ENCODE measurements at regions not wholly inside any gene's neighbourhood (a gene's known extent, or its start where the extent isn't known, plus 50 kb on each side); places are given as distances from the start of the nearest gene placed in this dataset.

DNA sequence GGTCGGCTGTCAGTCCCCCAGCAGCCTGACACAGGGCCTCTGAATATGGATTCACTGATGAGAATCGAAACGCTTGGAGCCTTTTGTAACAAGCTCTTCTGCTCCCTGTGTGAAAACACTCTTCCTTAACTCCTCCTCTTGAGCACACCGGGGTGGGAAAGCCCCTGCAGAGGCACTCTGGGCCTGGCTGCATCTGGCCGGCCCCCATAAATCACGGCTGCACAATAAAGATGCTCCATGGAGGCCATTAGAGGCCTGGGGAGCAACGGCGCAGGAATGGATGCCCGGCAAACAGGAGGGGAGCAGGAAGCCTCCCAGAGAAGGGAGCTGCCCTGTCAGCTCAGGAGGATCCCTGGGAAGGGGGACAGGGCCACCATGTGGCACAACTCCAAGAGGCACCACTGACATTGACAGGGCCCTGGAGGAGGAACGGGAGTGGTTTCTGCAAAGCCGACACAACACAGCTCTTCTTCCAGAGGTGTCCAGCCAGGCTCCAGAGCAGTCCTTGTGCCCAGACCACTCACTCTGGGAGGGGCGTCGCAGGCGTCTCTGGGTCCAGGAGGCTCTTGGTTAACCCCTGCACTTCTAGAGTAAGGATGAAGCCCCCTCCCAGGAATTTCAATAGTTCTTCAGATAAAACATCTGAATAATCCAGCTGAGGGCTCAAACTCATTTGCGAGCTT is 509.3 kb upstream of the PPP2R3A start:
- peaks cover 0 to 3% of the 10 kb centered on the region in 2 donors for H3K4me1 ChIP-seq
- H3K4me3 ChIP-seq (replicated peaks in 1 of 3) = no peak overlapping the region
- 25 to 29% methylated on average over 15 of the region's 15 CpGs for WGBS, 2 donors
- no peaks in the 10 kb centered on the region for H3K9me3 ChIP-seq
- intact Hi-C loops (cut with DNase I) = no loop called here
- no peaks in the 10 kb centered on the region for H3K36me3 ChIP-seq
- no peaks in the 10 kb centered on the region for H3K27me3 ChIP-seq
- peak in 1 of 2 donors; percentile 3 for DNase-seq
- TF ChIP-seq, protein P1, sequence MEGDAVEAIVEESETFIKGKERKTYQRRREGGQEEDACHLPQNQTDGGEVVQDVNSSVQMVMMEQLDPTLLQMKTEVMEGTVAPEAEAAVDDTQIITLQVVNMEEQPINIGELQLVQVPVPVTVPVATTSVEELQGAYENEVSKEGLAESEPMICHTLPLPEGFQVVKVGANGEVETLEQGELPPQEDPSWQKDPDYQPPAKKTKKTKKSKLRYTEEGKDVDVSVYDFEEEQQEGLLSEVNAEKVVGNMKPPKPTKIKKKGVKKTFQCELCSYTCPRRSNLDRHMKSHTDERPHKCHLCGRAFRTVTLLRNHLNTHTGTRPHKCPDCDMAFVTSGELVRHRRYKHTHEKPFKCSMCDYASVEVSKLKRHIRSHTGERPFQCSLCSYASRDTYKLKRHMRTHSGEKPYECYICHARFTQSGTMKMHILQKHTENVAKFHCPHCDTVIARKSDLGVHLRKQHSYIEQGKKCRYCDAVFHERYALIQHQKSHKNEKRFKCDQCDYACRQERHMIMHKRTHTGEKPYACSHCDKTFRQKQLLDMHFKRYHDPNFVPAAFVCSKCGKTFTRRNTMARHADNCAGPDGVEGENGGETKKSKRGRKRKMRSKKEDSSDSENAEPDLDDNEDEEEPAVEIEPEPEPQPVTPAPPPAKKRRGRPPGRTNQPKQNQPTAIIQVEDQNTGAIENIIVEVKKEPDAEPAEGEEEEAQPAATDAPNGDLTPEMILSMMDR (IDR thresholded peaks at IDR 0.05) = no peak
- no peak for TF ChIP-seq POLR2A (IDR thresholded peaks at IDR 0.05)
- H3K27ac ChIP-seq = no peak overlapping the region

GRCh38 chr3:135458541-135459322 is 506.8 kb upstream of the PPP2R3A start:
- intact Hi-C loops (cut with DNase I) = no loop called here
- TF ChIP-seq, protein P1 (IDR thresholded peaks at IDR 0.05) = no peak
- no peak for TF ChIP-seq POLR2A (IDR thresholded peaks at IDR 0.05)
- no peak overlapping the region for H3K4me3 ChIP-seq (replicated peaks in 1 of 3)
- DNase-seq = no peak
- H3K27me3 ChIP-seq = no peaks in the 10 kb centered on the region
- 83 to 85% methylated on average over 10 of the region's 10 CpGs for WGBS, 2 donors
- H3K4me1 ChIP-seq = no peaks in the 10 kb centered on the region
- H3K36me3 ChIP-seq = no peaks in the 10 kb centered on the region
- H3K27ac ChIP-seq = no peak overlapping the region
- H3K9me3 ChIP-seq = no peaks in the 10 kb centered on the region

DNA sequence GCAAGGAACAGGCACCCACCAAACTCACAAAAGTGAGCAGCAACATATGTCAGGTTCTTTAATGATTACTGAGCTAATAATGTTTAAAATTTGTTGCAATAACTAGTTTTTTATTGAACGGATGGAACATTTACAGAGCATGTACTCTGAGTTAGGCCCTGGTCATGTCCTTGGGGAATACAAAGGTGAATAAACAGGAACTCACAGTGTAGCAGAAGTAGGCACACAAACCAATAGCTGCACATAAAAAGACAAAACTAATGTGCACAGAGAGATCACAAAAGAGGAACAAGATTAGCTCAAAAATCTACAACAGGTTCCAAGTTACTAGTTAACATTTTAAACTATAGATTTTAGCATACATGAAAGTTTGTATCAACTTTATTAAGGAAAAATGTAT is 505.3 kb upstream of the PPP2R3A start:
- no peak for TF ChIP-seq POLR2A (IDR thresholded peaks at IDR 0.05)
- TF ChIP-seq, protein P1 (IDR thresholded peaks at IDR 0.05) = no peak
- no peaks in the 10 kb centered on the region for H3K27me3 ChIP-seq
- intact Hi-C loops (cut with DNase I) = no loop called here
- H3K36me3 ChIP-seq = no peaks in the 10 kb centered on the region
- H3K4me1 ChIP-seq = no peaks in the 10 kb centered on the region
- DNase-seq = no peak
- no peak overlapping the region for H3K4me3 ChIP-seq (replicated peaks in 1 of 3)
- H3K27ac ChIP-seq = no peak overlapping the region
- WGBS, 2 donors = 64 to 83% methylated on average over 1 of the region's 1 CpG
- H3K9me3 ChIP-seq = no peaks in the 10 kb centered on the region

GRCh38 chr3:135471911-135472310 is 493.6 kb upstream of the PPP2R3A start:
- no peak for TF ChIP-seq POLR2A (IDR thresholded peaks at IDR 0.05)
- TF ChIP-seq, protein P1 (IDR thresholded peaks at IDR 0.05) = no peak
- H3K36me3 ChIP-seq = no peaks in the 10 kb centered on the region
- DNase-seq = no peak
- 94 to 100% methylated on average over 1 of the region's 1 CpG for WGBS, 2 donors
- H3K4me1 ChIP-seq = no peaks in the 10 kb centered on the region
- H3K4me3 ChIP-seq (replicated peaks in 1 of 3) = no peak overlapping the region
- intact Hi-C loops (cut with DNase I) = no loop called here
- no peaks in the 10 kb centered on the region for H3K9me3 ChIP-seq
- H3K27me3 ChIP-seq = no peaks in the 10 kb centered on the region
- no peak overlapping the region for H3K27ac ChIP-seq

DNA sequence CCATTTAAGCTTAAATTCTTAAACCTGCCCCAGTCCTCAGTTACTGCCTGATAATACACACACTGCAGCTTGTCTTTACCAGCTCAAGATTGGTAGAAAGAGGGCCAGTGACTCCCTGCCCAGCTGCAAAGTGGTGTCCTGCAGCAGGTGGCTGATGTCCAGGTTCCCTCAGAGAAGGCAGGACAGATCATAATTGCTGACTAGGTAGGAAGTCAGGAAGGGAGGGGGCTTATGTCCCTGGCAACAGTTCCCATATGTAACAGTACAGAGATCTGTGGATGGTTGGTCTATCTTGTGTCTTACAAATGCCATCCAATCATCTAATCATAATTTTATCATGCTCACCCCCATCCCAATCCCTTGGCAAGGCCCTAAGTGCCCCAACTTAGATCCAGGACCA is 492.1 kb upstream of the PPP2R3A start:
- Histone ChIP-seq H3K27me3 (no peaks in the 10 kb centered on the region), H3K4me3 (replicated peaks in 1 of 3) (no peak overlapping the region), H3K4me1 (no peaks in the 10 kb centered on the region), H3K27ac (no peak overlapping the region), H3K9me3 (no peaks in the 10 kb centered on the region), H3K36me3 (no peaks in the 10 kb centered on the region)
- DNase-seq = no peak
- intact Hi-C loops (cut with DNase I) = no loop called here
- TF ChIP-seq, protein P1 (IDR thresholded peaks at IDR 0.05) = no peak
- no peak for TF ChIP-seq POLR2A (IDR thresholded peaks at IDR 0.05)
